CD14-positive monocyte (primary cell): ENCODE measurements at regions not wholly inside any gene's neighbourhood (a gene's known extent, or its start where the extent isn't known, plus 50 kb on each side); places are given as distances from the start of the nearest gene placed in this dataset.

Experiments used
- DNase-seq, 3 donors: peaks; one replicate each; pipeline ENCODE4 v3.0.0-alpha.2; 2011 to 2022
- H2AFZ ChIP-seq: 2 replicates; pipeline ENCODE4 v1.6.0; 2012; ENCODE audit warnings: mild to moderate bottlenecking, low read depth, low read length, inconsistent platforms; ENCODE audit not compliant: insufficient read depth, poor library complexity, severe bottlenecking
- H3K27ac ChIP-seq, 2 donors: 1 replicate in 1 of 2; 2 replicates in 1 of 2; pipeline ENCODE4 v1.5.1; 2012 to 2013; ENCODE audit warnings: low read length in 2 of 2, control low read depth in 1 of 2, inconsistent platforms in 1 of 2, low read depth in 1 of 2, mild to moderate bottlenecking in 1 of 2
- H3K27me3 ChIP-seq, 2 donors: one replicate each; pipeline versions ENCODE4 v1.6.0 to v1.6.1; 2011 to 2013; ENCODE audit warnings: low read length in 2 of 2; ENCODE audit not compliant: control insufficient read depth in 2 of 2, insufficient read depth in 2 of 2
- H3K36me3 ChIP-seq, 2 donors: replicated peaks in 1 of 2; 1 replicate in 1 of 2; 2 replicates in 1 of 2; pipeline versions ENCODE4 v1.5.1 to v1.6.1; 2012 to 2013; ENCODE audit warnings: low read length in 2 of 2, control low read depth in 1 of 2, inconsistent platforms in 1 of 2, mild to moderate bottlenecking in 1 of 2; ENCODE audit not compliant: insufficient read depth in 2 of 2, control insufficient read depth in 1 of 2
- H3K4me1 ChIP-seq, 2 donors: 1 replicate in 1 of 2; 2 replicates in 1 of 2; pipeline versions ENCODE4 v1.5.1 to v1.6.1; 2012 to 2013; ENCODE audit warnings: low read length in 2 of 2, control low read depth in 1 of 2, inconsistent platforms in 1 of 2, mild to moderate bottlenecking in 1 of 2, moderate library complexity in 1 of 2; ENCODE audit not compliant: insufficient read depth in 2 of 2, control insufficient read depth in 1 of 2
- H3K4me2 ChIP-seq: replicated peaks from 2 replicates; pipeline ENCODE3; 2012; ENCODE audit warnings: low read length, moderate library complexity, mild to moderate bottlenecking; ENCODE audit not compliant: poor library complexity, severe bottlenecking; ENCODE audit errors: extremely low read depth
- H3K4me3 ChIP-seq, 3 experiments: fragments of 200-600 bp in 1 of 3; sonication (generic) in 1 of 3; replicated peaks in 1 of 3; 1 replicate in 2 of 3; 2 replicates in 1 of 3; pipeline ENCODE4 v1.5.1; 2011 to 2013; ENCODE audit warnings: low read length in 3 of 3, mild to moderate bottlenecking in 3 of 3, control low read depth in 2 of 3, low read depth in 2 of 3, inconsistent platforms in 1 of 3, moderate library complexity in 1 of 3
- H3K79me2 ChIP-seq: 2 replicates; pipeline ENCODE4 v1.6.0; 2012; ENCODE audit warnings: mild to moderate bottlenecking, control low read depth, inconsistent platforms, low read length, moderate library complexity; ENCODE audit not compliant: insufficient read depth
- H3K9ac ChIP-seq: 2 replicates; pipeline ENCODE4 v1.6.0; 2017; ENCODE audit warnings: low read length, mild to moderate bottlenecking; ENCODE audit not compliant: insufficient read depth, poor library complexity, severe bottlenecking
- H3K9me3 ChIP-seq, 2 donors: replicated peaks in 1 of 2; 1 replicate in 1 of 2; 2 replicates in 1 of 2; pipeline versions ENCODE4 v1.5.1 to v1.6.1; 2012 to 2013; ENCODE audit warnings: low read length in 2 of 2, control low read depth in 1 of 2; ENCODE audit not compliant: control insufficient read depth in 1 of 2, insufficient read depth in 1 of 2
- H4K20me1 ChIP-seq: 2 replicates; pipeline ENCODE4 v1.6.0; 2012; ENCODE audit warnings: mild to moderate bottlenecking, low read length, control low read depth, moderate library complexity; ENCODE audit not compliant: insufficient read depth
- H3K27ac Mint-ChIP-seq, 7 donors: one replicate each; pipeline ENCODE4 v1.8.0; 2020; ENCODE audit warnings: mild to moderate bottlenecking in 7 of 7, mixed read lengths in 7 of 7, moderate library complexity in 6 of 7, inconsistent platforms in 2 of 7
- H3K27me3 Mint-ChIP-seq, 3 donors: one replicate each; pipeline ENCODE4 v1.8.0; 2021 to 2022; ENCODE audit warnings: low read depth in 3 of 3, mild to moderate bottlenecking in 3 of 3, mixed read lengths in 3 of 3, moderate library complexity in 3 of 3, inconsistent platforms in 1 of 3
- H3K36me3 Mint-ChIP-seq, 2 donors: one replicate each; pipeline ENCODE4 v1.8.0; 2020; ENCODE audit warnings: mixed read lengths in 2 of 2, inconsistent platforms in 1 of 2, mild to moderate bottlenecking in 1 of 2
- H3K4me1 Mint-ChIP-seq: one replicate; pipeline ENCODE4 v1.8.0; 2020; ENCODE audit warnings: mild to moderate bottlenecking, mixed read lengths
- H3K4me3 Mint-ChIP-seq, 2 donors: one replicate each; pipeline ENCODE4 v1.8.0; 2020; ENCODE audit warnings: mild to moderate bottlenecking in 2 of 2, mixed read lengths in 2 of 2, moderate library complexity in 1 of 2
- H3K9me3 Mint-ChIP-seq, 7 donors: one replicate each; pipeline ENCODE4 v1.8.0; 2020 to 2022; ENCODE audit warnings: mixed read lengths in 7 of 7, mild to moderate bottlenecking in 6 of 7, moderate library complexity in 6 of 7, inconsistent platforms in 2 of 7
- CTCF ChIP-seq: fragments of 200-600 bp; IDR thresholded peaks from one replicate; pipeline ENCODE4 v1.8.0; 2022; ENCODE audit warnings: antibody characterized with exemption, mild to moderate bottlenecking
- WGBS: methylation state at CpG from one replicate; pipeline ENCODE4 v1.1.5; 2013; ENCODE audit warnings: missing lambda C conversion rate; ENCODE audit not compliant: insufficient coverage; 5-methylcytosine and 5-hydroxymethylcytosine counted together
- intact Hi-C, 2 donors: fragments of 100-400 bp; cut with micrococcal nuclease; formaldehyde crosslinking; loops; one replicate each; pipeline versions ENCODE4 v1.15.0 to v1.15.1; 2023

GRCh38 chr9:13806714-13807113 lies 507.2 kb downstream of the NFIB start:
- DNase-seq = no peak
- no peak overlapping the region for H2AFZ ChIP-seq
- no peak overlapping the region for H3K4me3 ChIP-seq
- 40% methylated on average over 1 of the region's 2 CpGs for WGBS
- no peaks in the 10 kb centered on the region for H3K27me3 ChIP-seq
- TF ChIP-seq CTCF = no peak
- no peaks in the 10 kb centered on the region for H3K27me3 Mint-ChIP-seq
- H3K4me3 Mint-ChIP-seq = no peak overlapping the region
- no peaks in the 10 kb centered on the region for H3K4me1 Mint-ChIP-seq
- no peak overlapping the region for H3K9ac ChIP-seq
- H4K20me1 ChIP-seq = no peaks in the 10 kb centered on the region
- no peak overlapping the region for H3K4me2 ChIP-seq
- H3K27ac Mint-ChIP-seq = no peak overlapping the region
- H3K36me3 Mint-ChIP-seq = no peaks in the 10 kb centered on the region
- no peak overlapping the region for H3K27ac ChIP-seq
- peaks cover 0 to 11% (median 2%) of the 10 kb centered on the region in 7 donors for H3K9me3 Mint-ChIP-seq
- no peaks in the 10 kb centered on the region for H3K36me3 ChIP-seq
- H3K9me3 ChIP-seq = no peaks in the 10 kb centered on the region
- no peaks in the 10 kb centered on the region for H3K79me2 ChIP-seq
- H3K4me1 ChIP-seq = no peaks in the 10 kb centered on the region
- intact Hi-C loops = no loop called here

GRCh38 chr9:13805546-13805945 lies 508.4 kb downstream of the NFIB start:
- no peak overlapping the region for H3K4me2 ChIP-seq
- 93% methylated on average over 3 of the region's 5 CpGs for WGBS

More at GRCh38 chr9:13805546-13805945, 508.4 kb downstream of the NFIB start:
- no peak for DNase-seq
- H3K79me2 ChIP-seq = no peaks in the 10 kb centered on the region
- H3K27me3 Mint-ChIP-seq = no peaks in the 10 kb centered on the region
- no peaks in the 10 kb centered on the region for H4K20me1 ChIP-seq
- no peaks in the 10 kb centered on the region for H3K36me3 ChIP-seq
- no peaks in the 10 kb centered on the region for H3K36me3 Mint-ChIP-seq
- no peaks in the 10 kb centered on the region for H3K27me3 ChIP-seq
- peaks cover 0 to 8% (median 1%) of the 10 kb centered on the region in 7 donors for H3K9me3 Mint-ChIP-seq
- H3K9ac ChIP-seq = no peak overlapping the region
- H3K4me1 Mint-ChIP-seq = no peaks in the 10 kb centered on the region
- no peak overlapping the region for H3K4me3 ChIP-seq
- TF ChIP-seq CTCF = no peak
- H3K4me1 ChIP-seq = no peaks in the 10 kb centered on the region
- intact Hi-C loops = no loop called here
- H3K4me3 Mint-ChIP-seq = no peak overlapping the region
- no peak overlapping the region for H2AFZ ChIP-seq
- no peaks in the 10 kb centered on the region for H3K9me3 ChIP-seq
- H3K27ac ChIP-seq = no peak overlapping the region
- no peak overlapping the region for H3K27ac Mint-ChIP-seq
